GM12878 (cell line): ENCODE measurements at regions not wholly inside any gene's neighbourhood (a gene's known extent, or its start where the extent isn't known, plus 50 kb on each side); places are given as distances from the start of the nearest gene placed in this dataset.

ENCODE experiments used
- ATAC-seq: fragments of 200-7000 bp; cut with Tn5 transposase; 3 replicates; pipeline ENCODE4 v1.9.1; 2020; ENCODE audit warnings: mild to moderate bottlenecking, moderate library complexity
- BruUV-seq: library from RNA; stranded (reverse); fragments of 400-500 nt; replicated peaks from 2 replicates; lab custom pipeline; 2021; lab: Mats Ljungman, UMichigan
- CTCF ChIA-PET: fragments of 300-600 bp; sonication (Branson Sonifier 250); formaldehyde crosslinking; extraction: SDS; loops from one replicate; lab custom pipeline; 2021; ENCODE audit warnings: inconsistent platforms; lab: Yijun Ruan, JAX
- POLR2A ChIA-PET: fragments of 350-600 bp; formaldehyde crosslinking; extraction: SDS; loops from one replicate; lab custom pipeline; 2021; ENCODE audit warnings: inconsistent platforms; lab: Charles Lee
- RAD21 ChIA-PET: fragments of 300-600 bp; sonication (Branson Sonifier 250); formaldehyde crosslinking; loops from one replicate; lab custom pipeline; 2023; ENCODE audit warnings: antibody characterized with exemption; ENCODE audit not compliant: unreplicated experiment; lab: Charles Lee
- SMC1A ChIA-PET: fragments of 300-600 bp; sonication (Branson Sonifier 250); formaldehyde crosslinking; loops from one replicate; lab custom pipeline; 2023; ENCODE audit not compliant: unreplicated experiment, uncharacterized antibody; lab: Charles Lee
- DNase-seq: peaks from one replicate; pipeline ENCODE4 v3.0.0-alpha.2; 2011; ENCODE audit warnings: low read depth, low spot score
- FAIRE-seq: peaks from 3 replicates; lab custom pipeline; 2011; peaks lifted over from hg19 to GRCh38; lab: Jason Lieb, UNC
- H2AFZ ChIP-seq: 2 replicates; pipeline ENCODE4 v1.6.0; 2011; ENCODE audit warnings: low read depth, low read length, control low read depth; ENCODE audit not compliant: control insufficient read depth
- H3K27ac ChIP-seq: 2 replicates; pipeline ENCODE4 v1.5.1; 2011; ENCODE audit warnings: control low read depth; ENCODE audit not compliant: control insufficient read depth, insufficient read depth
- H3K27me3 ChIP-seq, 2 experiments: replicated peaks in 1 of 2; 2 replicates each; pipeline versions ENCODE4 v1.6.0 to v1.6.1; 2011; ENCODE audit warnings: low read length in 1 of 2; ENCODE audit not compliant: control insufficient read depth in 2 of 2, insufficient read depth in 2 of 2
- H3K36me3 ChIP-seq, 2 experiments: 2 replicates each; pipeline ENCODE4 v1.5.1; 2011; ENCODE audit warnings: low read length in 1 of 2; ENCODE audit not compliant: control insufficient read depth in 2 of 2, insufficient read depth in 2 of 2
- H3K4me1 ChIP-seq: 2 replicates; pipeline ENCODE4 v1.6.1; 2011; ENCODE audit warnings: mild to moderate bottlenecking, low read length, moderate library complexity, mixed read lengths; ENCODE audit not compliant: control insufficient read depth, insufficient read depth
- H3K4me2 ChIP-seq: 2 replicates; pipeline ENCODE4 v1.6.0; 2011; ENCODE audit warnings: control low read depth; ENCODE audit not compliant: control insufficient read depth, insufficient read depth
- H3K4me3 ChIP-seq: fragments of 200-600 bp; sonication (generic); 2 replicates; pipeline ENCODE4 v1.5.1; 2016
- H3K79me2 ChIP-seq: 2 replicates; pipeline ENCODE4 v1.6.0; 2011; ENCODE audit warnings: low read length; ENCODE audit not compliant: control insufficient read depth, insufficient read depth
- H3K9ac ChIP-seq: 2 replicates; pipeline ENCODE4 v1.8.0; 2011; ENCODE audit warnings: low read length, control low read depth, mixed read lengths; ENCODE audit not compliant: control insufficient read depth, insufficient read depth
- H3K9me3 ChIP-seq: replicated peaks from 3 replicates; pipeline ENCODE4 v1.5.1; 2011; ENCODE audit warnings: mild to moderate bottlenecking, low read length; ENCODE audit not compliant: control insufficient read depth, insufficient read depth
- H4K20me1 ChIP-seq: 2 replicates; pipeline ENCODE4 v1.6.0; 2011; ENCODE audit not compliant: control insufficient read depth, insufficient read depth
- EGR1 ChIP-seq, 2 experiments: IDR thresholded peaks; 1 replicate in 1 of 2; 2 replicates in 1 of 2; pipeline ENCODE4 v1.6.1; 2011 to 2012; ENCODE audit warnings: low read depth in 2 of 2, low read length in 2 of 2, borderline replicate concordance in 1 of 2, mild to moderate bottlenecking in 1 of 2, moderate library complexity in 1 of 2
- GATAD2B ChIP-seq: fragments of 450-650 bp; conservative IDR thresholded peaks from 2 replicates; pipeline ENCODE4 v1.6.1; 2017; ENCODE audit warnings: low read depth, mild to moderate bottlenecking, moderate library complexity
- IKZF1 ChIP-seq: fragments of 450-650 bp; conservative IDR thresholded peaks from 2 replicates; pipeline ENCODE4 v1.6.1; 2017; ENCODE audit warnings: antibody characterized with exemption, mild to moderate bottlenecking
- MEF2B ChIP-seq: fragments of 450-650 bp; IDR thresholded peaks from 2 replicates; pipeline ENCODE4 v1.6.1; 2018; ENCODE audit warnings: mild to moderate bottlenecking, moderate library complexity; ENCODE audit not compliant: partially characterized antibody, poor library complexity, severe bottlenecking
- PAX5 ChIP-seq: IDR thresholded peaks from 2 replicates; pipeline ENCODE4 v1.6.1; 2011; ENCODE audit warnings: low read depth, low read length, borderline replicate concordance
- SRF ChIP-seq, 2 experiments: IDR thresholded peaks; 2 replicates each; pipeline ENCODE4 v1.6.1; 2011; ENCODE audit warnings: low read depth in 2 of 2, low read length in 2 of 2, mild to moderate bottlenecking in 1 of 2, moderate library complexity in 1 of 2
- WGBS: methylation state at CpG from one replicate; pipeline ENCODE4 v1.1.6; 2016; ENCODE audit warnings: low lambda C conversion rate; ENCODE audit not compliant: insufficient replicate concordance, insufficient coverage; ENCODE audit errors: missing lambda C conversion rate; 5-methylcytosine and 5-hydroxymethylcytosine counted together
- in situ Hi-C: fragments of 300-500 bp; cut with MboI; formaldehyde crosslinking; loops from 9 replicates; pipeline ENCODE4 v1.14.3; 2018; ENCODE audit warnings: mixed read lengths
- intact Hi-C: fragments of 100-400 bp; cut with micrococcal nuclease; formaldehyde crosslinking; loops from one replicate; pipeline ENCODE4 v1.14.2; 2022; ENCODE audit not compliant: unreplicated experiment
- TF ChIP-seq, protein P1 (sequence below): fragments of 450-650 bp; IDR thresholded peaks from 2 replicates; pipeline ENCODE4 v1.6.1; 2017; ENCODE audit warnings: antibody characterized with exemption, mild to moderate bottlenecking, moderate library complexity
- TF ChIP-seq, protein P2 (sequence below): fragments of 450-650 bp; conservative IDR thresholded peaks from 2 replicates; pipeline ENCODE4 v1.6.1; 2017; ENCODE audit warnings: mild to moderate bottlenecking, moderate library complexity

DNA sequence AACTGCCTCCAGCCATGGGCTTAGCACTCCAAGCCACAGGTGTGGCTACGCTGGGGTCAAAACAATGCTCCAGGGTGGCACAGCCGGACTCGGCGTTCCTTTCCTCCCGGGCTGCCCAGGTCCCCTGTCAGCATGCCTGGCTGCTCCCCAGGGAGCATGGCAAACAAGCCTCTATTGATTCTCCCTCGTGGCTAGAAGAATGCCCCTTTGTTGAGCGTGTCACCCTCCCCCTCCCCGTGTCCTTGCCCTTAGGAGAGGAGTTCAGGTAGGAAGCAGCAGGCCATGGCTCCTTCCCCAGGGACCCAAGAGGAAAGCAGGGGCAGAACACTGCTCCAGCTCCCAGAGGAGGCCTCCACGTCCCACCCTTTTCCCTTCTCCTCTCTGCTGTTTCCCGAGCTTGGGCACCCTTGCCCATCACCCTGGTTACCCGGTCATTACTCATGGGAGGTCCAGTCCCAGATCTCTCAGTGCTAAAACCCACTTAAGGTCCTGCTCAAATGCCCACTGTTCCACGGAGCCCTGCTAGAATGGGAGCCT is 57.4 kb upstream of the CITED4 start:
- H3K4me2 ChIP-seq: no peak overlapping the region

More for the DNA sequence above, 57.4 kb upstream of the CITED4 start:
- TF ChIP-seq GATAD2B: no peak
- no peak for TF ChIP-seq EGR1 (IDR thresholded peaks at IDR 0.05; ENCODE audit: borderline replicate concordance in 1 of 2, low read depth in 2 of 2, low read length in 2 of 2)
- no peak for TF ChIP-seq MEF2B
- TF ChIP-seq, protein P1, sequence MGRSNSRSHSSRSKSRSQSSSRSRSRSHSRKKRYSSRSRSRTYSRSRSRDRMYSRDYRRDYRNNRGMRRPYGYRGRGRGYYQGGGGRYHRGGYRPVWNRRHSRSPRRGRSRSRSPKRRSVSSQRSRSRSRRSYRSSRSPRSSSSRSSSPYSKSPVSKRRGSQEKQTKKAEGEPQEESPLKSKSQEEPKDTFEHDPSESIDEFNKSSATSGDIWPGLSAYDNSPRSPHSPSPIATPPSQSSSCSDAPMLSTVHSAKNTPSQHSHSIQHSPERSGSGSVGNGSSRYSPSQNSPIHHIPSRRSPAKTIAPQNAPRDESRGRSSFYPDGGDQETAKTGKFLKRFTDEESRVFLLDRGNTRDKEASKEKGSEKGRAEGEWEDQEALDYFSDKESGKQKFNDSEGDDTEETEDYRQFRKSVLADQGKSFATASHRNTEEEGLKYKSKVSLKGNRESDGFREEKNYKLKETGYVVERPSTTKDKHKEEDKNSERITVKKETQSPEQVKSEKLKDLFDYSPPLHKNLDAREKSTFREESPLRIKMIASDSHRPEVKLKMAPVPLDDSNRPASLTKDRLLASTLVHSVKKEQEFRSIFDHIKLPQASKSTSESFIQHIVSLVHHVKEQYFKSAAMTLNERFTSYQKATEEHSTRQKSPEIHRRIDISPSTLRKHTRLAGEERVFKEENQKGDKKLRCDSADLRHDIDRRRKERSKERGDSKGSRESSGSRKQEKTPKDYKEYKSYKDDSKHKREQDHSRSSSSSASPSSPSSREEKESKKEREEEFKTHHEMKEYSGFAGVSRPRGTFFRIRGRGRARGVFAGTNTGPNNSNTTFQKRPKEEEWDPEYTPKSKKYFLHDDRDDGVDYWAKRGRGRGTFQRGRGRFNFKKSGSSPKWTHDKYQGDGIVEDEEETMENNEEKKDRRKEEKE: no peak
- no peak for TF ChIP-seq PAX5
- TF ChIP-seq IKZF1: no peak
- 0 out of 4 replicates have a peak, but pooled peaks of 1 of the 2 experiments have one; percentile 6 for TF ChIP-seq SRF (IDR thresholded peaks at IDR 0.05; ENCODE audit: low read depth in 2 of 2, low read length in 2 of 2)
- TF ChIP-seq, protein P2, sequence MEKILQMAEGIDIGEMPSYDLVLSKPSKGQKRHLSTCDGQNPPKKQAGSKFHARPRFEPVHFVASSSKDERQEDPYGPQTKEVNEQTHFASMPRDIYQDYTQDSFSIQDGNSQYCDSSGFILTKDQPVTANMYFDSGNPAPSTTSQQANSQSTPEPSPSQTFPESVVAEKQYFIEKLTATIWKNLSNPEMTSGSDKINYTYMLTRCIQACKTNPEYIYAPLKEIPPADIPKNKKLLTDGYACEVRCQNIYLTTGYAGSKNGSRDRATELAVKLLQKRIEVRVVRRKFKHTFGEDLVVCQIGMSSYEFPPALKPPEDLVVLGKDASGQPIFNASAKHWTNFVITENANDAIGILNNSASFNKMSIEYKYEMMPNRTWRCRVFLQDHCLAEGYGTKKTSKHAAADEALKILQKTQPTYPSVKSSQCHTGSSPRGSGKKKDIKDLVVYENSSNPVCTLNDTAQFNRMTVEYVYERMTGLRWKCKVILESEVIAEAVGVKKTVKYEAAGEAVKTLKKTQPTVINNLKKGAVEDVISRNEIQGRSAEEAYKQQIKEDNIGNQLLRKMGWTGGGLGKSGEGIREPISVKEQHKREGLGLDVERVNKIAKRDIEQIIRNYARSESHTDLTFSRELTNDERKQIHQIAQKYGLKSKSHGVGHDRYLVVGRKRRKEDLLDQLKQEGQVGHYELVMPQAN: no peak
- CTCF ChIA-PET: no interaction called here
- no peak overlapping the region for H3K27ac ChIP-seq
- FAIRE-seq: no peak
- H3K27me3 ChIP-seq: no peaks in the 10 kb centered on the region
- no peak for DNase-seq
- H3K79me2 ChIP-seq: no peaks in the 10 kb centered on the region
- WGBS: 30% methylated on average over 12 of the region's 12 CpGs
- H3K4me3 ChIP-seq: no peak overlapping the region
- intact Hi-C loops (no loop called here), in situ Hi-C loops (no loop called here)
- SMC1A ChIA-PET: no interaction called here
- H3K9me3 ChIP-seq: no peaks in the 10 kb centered on the region
- RAD21 ChIA-PET: no interaction called here
- POLR2A ChIA-PET: no interaction called here
- ATAC-seq: no peak
- H3K4me1 ChIP-seq: no peaks in the 10 kb centered on the region
- no TSS peak for BruUV-seq
- H3K36me3 ChIP-seq: no peaks in the 10 kb centered on the region
- no peak overlapping the region for H2AFZ ChIP-seq
- H3K9ac ChIP-seq: no peak overlapping the region
- no peaks in the 10 kb centered on the region for H4K20me1 ChIP-seq
